Mesenteric fat pad (tissue), 1 donor: ENCODE measurements at regions not wholly inside any gene's neighbourhood (a gene's known extent, or its start where the extent isn't known, plus 50 kb on each side); places are given as distances from the start of the nearest gene placed in this dataset.
A peak's percentile ranks its signal among the peaks of the same experiment; 100 is the strongest.

Experiments used
- DNase-seq: peaks from one replicate; pipeline ENCODE4 v3.0.0-alpha.2; 2020; ENCODE audit warnings: low spot score
- donor health status: DM: yes; HTN: yes; CAD: no.

DNA sequence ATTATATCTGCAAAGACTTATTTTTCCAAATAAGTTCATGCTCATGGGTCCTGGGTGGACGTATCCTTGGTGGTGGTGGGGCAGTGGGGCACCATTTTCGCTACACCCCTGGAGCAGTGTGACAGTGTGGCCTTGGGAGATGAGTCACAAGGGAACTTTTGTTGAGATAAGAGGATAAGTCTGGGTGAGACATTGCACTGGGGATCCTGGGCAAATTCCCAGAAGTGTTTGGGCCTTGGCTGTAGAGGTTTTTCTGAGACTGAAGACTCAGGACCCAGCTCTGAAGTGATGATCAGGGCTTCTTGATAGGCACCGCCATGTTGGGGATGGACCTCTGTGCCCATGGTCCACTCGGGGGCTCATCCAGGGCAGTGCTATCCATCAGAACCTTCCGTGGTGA lies 149.4 kb downstream of the MACROH2A1 start:
- DNase-seq = peak; percentile 20

DNA sequence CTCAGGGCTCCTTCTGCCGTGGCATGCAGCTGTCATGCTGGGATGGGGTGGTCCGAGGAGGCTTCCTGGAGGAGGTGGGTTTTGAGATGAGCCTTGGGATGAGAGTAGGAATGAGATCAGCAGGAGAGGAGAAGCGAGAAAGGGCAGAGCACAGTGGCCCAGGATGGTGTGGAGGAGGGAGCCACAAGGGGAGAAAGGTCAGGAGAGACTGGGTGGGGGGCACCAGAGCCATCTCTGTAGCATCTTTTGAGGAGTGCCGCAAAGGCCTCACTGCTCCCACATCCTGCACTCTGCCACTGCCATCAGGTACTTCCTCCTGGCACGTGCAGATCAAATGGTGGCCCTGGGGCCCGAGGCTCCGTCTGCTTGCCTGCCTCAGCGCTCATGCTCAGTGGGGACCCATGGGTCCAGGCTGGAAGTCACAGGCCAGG lies 150.2 kb downstream of the MACROH2A1 start:
- DNase-seq = peak; percentile 69

DNA sequence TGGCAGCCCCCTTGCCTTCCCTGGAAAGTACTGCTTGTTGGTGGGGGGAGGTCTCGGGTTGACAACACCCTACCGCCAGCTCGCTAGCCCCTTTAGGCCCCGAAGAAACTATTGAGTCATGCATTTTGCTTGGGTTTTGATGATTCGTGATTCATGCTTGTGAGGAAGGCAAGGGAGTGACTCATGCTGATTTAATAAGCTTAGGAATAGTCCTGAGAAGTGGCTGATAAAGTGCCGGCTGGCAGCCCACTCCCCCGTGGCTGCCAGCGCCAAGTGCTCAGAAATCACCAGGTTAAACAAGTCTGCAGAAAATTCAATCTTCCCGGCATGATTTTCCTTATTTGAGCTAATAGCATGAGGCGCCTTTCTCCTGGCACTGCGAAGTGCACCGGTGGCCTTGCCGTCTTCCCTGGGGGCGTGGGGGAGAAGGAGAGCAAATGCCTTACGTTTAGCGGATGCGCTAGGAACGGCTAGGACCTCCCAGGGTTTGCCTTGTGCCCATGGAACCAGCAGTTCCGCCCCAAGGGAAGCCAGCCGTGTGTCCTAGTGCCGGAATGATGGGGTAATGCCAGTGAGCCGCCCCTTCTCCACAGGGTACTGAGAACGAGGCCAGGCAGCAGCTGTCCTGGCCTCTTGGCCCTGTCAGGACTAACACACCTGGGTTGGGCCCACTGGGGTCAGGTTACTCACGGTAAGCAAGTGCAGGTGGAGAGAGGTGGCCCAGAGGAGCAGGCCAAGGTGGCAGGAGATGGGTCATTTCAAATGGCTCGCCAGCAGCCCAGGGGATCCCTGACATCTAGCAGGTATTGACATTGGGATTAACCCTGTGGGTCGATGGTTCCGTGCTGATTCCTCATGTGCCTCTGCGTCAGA lies 151.9 kb downstream of the MACROH2A1 start:
- DNase-seq = peak; percentile 83

DNA sequence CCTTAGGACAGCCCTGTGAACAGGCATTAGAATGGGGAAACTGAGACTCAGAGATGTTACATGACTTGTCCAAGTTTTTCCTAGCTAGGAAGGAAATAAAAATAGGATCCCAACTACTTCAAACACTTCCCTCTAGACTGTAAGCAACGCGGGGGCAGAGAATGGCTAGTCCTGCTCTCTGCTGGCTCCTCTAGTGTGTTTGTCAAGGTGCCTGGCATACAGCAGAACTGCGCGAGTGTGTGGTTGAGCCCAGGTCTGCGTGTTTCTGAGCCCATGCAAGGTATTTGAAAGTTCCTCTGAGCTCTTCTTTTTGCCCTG lies 152.5 kb downstream of the MACROH2A1 start:
- DNase-seq = peak; percentile 41

DNA sequence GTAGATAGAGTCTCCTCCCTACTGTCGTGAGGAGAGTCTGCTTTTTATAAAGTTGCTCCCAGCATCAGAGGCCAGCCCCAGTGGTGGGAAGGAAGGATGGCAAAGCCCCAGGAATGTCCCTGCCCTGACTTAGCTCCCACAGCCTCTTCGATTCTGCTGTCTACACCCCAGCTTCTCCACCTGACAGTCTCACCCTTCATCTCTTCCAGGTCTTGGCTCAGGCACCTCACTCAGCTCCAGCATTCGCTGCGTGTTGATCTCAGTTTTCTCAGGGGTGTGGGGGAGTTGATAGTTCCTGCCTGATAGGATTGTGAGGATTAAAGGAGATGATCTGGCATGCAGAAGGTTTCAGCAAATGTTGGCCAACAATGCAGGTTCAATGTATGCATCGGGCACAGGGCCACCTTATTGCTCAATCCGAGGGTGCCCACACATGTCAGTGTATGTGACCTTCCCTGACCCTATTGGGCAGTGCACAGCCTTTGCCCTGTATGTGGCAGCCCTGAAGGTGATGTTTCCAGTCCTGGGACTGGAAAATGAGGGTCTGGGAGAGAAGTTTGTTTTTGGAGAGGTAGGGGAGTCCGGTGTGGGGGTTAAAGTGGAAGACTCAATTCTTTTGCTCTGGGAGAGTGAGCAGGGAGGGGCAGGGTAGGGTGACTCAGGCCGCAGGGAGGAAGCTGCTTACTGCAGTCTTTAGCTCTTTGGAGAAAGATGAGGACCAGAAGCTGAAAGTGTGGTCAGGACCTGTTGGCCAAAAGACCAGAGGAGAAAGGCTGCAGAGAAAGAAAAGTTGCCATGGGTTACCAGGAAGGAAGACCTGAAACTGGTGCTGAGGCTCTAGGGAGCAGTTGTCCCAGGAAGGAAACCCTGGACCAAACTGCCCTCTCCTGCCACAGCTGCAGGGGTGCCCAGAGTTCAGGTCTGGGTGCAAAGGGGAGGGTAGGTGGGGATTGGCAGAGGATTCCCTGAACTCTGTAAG lies 153.2 kb downstream of the MACROH2A1 start:
- DNase-seq = peak; percentile 73

DNA sequence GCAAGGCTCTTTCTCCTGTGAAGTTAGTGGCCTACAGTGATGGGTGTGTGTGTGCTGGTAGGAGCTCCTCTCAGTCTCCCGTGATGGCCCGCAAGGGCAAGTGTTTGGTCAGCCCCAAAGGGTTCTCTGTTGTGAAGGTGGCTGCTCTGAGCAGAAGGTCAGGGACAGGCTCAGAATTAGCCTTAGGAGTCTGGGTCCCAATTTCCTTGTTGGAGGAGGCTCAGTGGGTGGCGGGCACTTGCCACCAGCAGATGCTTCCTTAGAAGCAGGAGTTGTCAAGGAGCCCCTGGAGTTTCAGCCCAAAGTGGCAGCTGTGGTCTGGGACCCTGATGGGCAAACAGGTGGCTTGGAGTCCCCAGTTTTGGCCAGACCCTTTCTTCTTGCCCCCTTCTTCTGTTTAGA lies 154.4 kb downstream of the MACROH2A1 start:
- peak; percentile 72 for DNase-seq

DNA sequence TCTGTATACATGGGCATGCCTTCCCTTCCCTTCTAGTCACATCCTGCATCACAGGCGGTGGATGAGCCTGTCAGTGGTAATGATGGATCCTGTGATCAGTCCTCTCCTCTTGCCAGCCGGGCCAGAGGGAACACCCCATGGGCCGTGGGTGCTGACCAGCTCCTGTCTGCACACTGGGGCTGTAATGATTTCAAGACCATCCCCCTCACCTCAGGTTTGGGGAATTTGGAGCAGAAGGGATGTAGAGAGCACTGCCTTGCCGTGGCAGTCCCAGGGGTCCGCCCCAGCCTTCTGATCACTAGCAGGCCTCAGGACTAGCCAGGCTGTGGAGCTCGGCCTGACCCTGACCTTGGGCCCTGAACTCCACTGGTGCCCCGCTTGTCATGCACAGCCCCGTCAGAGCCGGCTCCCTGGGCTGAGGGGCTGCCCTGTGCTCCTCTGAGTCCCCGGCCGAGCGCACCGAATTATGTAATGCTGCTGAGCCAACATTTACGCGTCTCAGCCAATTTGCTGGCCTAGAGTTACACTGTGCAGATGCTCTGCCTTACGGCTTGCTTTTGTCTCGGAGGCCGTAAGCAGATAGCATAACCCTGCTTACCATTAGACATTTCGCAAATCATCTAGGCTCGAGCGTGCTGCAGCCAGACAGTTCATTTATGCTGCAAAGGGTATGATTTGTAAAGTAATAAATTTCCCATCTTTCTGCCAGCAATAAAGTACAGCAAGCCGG lies 155.3 kb downstream of the MACROH2A1 start:
- DNase-seq = peak; percentile 83

DNA sequence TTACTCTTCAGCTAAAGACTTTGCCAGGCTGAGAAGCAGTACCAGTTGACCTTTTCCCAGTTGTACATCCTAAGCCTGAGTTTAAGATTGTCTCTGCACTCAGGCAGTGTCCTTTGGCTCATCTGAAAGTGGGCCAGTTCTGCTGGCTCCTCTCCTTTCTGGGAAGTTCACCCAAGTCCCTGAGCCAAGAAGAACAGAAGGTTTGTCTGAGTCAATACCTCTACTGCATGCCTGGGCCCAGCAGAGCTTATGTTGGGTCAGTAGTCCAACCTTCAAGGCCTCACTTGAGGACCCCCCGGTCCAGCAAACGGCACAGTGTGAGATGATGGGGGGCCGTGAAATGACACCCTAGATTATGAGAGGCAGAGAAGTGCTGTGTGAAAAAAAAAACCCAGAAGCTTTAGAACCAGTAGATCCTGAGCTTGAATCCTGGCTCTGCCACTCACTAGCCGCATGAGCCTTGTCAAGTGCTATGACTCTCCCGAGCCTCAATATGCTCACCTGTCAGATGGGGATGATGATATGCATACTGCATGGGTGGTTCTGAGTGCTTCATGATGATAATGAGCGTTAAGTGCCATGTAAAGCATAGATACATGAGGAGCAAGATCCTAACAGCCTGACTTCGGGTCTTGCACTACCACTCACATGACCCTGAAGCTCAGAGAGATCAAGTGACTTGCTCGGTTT lies 156.0 kb downstream of the MACROH2A1 start:
- DNase-seq = peak; percentile 83

DNA sequence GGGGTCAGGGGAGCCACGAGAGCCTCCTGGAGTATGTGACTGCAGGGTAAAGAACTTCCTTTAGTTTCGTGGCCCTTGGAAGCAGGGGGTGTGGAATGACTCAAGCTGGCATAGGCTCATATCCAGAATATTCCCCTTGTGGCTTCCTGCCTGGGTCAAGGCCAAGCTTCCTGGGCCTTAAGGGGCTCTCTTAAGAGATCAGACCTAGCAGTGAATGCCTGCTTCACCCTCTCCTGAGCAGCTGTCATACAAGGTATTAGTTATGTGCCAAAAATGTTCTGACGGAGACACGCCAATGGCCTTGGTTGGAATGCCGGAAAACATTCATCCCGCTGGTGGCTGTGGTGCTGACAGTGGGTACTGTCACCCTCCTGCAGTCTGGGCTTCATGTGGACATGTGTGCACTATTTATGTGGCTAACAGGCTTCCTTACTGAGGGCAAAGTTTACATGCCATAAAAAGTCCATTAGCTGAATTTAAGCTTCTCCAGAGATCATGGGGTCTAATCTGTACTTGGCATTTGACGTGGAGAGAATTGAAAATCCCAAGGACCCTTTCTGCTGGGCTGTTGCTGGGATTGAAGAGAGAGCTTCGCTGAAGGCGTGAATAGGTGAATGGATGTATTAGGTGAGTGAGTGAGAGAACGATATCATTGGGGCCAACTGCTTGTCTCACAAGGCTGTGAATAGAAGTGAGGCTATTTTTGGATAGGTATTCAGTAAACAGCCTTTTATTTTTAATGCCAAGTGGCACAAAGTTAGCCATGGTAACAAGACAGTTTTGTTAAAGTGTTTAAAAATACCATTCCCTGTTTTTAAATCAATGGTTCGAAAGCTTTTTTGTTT lies 156.8 kb downstream of the MACROH2A1 start:
- DNase-seq = peak; percentile 55

DNA sequence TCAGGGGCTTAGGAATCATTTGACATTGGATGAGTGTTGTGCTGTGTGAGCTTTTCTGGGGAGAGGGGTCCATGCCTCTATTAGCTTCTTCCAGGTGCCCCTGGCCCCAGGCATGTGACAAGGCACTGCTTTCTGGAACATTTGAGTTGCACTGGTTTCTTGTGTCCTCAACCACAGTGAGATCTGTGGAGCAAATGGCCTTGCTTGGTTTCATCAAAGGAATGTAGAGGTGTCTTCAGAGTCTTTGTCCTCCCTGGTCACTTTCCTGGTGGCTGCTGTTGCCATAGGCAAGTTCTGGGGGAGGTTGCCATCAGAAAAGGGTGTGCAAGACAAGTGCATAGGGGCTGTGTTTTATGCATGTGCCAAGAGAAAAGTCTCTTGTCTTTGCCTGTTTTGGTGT lies 157.5 kb downstream of the MACROH2A1 start:
- peak; percentile 53 for DNase-seq

DNA sequence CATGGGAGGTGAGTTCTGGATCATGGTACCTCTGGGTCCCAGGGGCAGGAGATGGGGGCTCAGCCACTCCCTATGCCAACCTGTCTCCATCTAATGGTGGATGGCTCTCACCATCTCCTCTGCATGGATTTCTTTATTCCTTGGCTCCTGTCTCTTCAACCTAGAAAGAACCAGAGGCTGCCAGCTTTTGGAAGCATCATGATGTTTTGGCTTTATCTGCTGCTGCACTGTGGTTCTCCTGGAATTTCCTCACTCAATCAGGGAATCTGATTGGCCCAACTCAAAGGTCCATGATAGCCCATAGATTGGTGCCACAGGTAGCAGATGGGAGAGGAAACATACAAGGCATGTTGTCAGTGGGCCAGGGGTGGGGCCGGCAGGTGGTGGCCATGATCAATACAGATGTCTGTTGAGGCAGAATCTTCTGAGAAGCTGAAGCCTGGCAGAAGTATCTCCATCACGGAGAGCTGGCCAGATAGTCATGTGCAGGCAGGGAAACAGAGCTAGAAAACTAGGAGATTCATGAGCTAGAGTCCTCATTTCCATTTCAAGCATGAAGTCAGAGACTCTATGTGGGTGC lies 158.2 kb downstream of the MACROH2A1 start:
- DNase-seq = peak; percentile 24

DNA sequence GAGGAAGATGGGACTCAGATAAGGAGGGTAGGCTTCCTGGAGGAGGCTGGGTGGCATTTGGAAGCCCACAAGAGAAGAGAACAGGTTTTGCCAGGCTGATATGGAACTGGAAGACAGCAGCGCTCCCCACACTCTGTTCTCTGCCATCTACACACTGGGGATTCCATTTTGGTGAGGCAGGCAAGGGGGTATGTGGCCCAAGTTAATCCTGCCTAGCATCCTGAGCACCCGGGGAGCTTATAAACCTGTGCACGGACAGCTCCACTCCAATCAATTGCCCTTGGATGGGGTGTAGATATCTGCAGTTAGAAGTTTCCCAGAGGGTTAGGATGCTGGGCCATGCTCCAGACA lies 158.8 kb downstream of the MACROH2A1 start:
- DNase-seq = peak; percentile 41

DNA sequence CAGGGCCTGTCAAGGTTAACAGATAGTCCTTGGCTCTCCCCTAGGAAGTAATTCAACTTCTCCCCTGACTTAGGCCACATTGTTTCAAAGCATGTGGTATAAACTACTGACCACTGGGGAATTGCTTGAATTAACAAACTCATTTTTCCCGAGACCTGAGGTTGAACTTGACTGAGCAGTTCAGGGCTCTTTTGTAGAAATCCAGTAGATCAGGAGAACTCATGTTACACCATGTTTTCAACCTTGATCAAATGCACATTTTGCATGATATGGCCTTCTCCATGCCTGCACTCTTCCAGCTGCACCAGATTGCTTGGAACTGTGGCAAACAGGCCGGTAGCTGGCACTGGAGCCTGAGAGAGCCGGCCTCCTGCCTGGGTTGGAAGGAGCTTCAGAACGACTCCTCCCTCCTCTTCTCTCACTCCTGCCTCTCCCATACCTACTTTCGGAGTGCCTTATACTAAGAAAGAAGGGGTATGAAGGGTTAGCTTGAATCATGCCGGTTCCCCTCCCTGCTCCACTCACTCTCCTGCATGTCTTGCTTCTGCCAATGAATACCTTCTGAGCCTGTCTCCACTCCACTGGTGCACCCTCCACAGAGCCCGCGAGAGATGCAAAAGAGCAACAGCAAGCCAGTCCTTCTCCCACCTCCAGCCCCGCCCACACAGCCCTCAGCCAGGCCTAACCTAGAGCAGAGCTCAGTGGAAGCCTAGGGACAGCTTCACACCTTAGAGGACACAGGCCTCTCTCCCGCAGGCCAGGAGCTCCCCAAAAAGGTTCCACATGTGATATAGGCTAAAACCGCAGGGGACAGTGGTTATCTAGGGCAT lies 159.4 kb downstream of the MACROH2A1 start:
- DNase-seq = peak; percentile 82

DNA sequence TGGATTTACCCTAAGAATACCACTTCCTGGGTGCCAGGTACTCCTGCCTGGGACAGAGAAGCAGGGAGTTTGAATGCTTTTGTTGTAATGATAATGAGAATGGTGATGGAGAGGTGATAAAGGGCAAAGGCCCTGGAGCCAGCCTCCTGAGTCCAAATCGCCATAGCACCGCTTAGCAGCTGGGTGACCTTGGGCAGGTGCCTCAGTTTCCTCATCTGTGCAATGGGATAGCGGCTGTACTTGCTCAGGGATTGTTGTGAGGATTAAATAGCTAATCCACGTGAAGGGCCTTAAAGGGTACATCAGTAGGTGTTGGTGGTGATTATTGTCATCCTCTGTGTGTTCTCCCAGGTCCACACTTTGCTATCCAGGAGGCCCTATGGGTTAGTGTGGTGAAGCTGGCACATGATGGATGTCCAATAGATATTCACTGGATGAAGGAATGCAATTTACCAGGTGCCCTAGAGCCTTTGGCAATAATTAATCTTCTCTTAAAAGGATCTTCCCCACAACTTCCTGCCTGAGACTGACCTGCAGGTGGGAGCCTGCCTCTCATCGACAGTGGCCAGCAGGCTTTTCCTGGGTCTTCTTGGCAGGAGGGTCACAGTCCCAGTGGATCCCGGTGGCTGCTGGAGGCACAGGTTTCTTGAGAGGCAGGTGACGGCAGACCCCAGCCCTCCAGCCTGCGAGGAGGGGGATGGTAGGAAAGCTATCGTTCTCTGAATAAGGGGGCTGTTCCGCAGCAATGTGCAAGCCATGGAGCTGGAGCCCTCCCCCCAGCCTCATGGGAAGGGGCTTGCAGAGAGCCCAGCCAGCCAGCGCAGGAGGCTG lies 160.2 kb downstream of the MACROH2A1 start:
- peak; percentile 82 for DNase-seq

DNA sequence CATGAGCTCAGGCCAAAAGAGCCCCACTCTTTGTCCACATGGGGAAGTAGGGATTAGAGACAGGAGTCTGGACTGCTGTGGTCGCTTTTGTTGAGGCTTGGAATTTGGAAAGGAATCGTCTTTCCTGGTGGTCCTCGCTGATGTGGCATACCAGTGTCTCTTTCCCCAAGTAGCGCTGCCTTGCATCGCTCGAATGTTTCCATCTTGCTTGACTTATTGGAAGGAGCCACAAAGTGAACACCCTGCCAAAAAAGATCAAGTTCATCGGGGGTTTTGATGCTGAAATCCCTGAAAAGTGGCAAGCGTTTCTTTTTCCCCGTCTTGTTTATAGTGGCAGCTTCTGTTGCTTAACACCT lies 161.3 kb downstream of the MACROH2A1 start:
- DNase-seq = no peak

DNA sequence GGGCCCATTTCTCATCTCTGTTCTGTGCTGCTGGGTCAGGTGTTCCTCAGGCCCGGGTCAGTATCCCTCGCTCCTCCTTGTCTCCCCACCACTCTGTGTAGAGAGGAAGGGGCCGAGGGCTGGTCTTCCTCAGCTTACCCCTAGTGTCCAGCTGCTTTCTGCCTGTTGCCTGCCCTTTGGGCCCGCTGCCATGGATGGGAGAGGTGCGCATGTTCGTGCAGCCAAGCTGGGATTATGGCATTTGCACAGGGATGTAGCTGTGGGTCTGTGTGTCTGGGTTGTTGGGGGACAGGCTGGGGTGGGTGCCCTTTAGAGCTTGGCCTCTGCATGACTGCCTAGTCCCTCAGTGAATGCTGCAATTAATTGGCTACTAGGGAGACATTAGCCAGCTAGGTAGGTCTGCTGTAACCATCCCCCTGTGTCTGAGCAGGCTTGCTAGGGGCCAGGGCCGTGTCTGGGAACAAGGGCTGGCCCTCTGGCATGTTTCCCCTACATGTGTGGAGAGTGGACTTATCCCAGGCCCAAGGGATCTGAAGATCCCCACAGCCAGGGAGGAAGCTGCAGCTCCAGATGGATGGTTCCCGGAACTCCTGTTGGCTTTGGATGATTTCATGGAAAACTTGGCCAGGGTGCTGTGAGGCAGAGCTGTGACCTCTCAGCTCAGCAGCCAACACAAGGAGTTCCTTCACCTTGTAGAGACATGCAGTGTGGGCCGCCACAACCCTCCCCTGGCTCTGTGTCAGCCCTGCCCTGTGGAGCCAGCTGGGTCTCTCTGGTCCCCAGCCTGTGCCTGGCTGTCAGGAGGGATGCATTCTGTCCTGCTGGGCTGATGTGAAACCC lies 161.9 kb downstream of the MACROH2A1 start:
- peak; percentile 80 for DNase-seq
